ENCODE measurements at regions not wholly inside any gene's neighbourhood (a gene's known extent, or its start where the extent isn't known, plus 50 kb on each side); places are given as distances from the start of the nearest gene placed in this dataset.

GRCh38 chr2:142724186-142724585 is 153.3 kb upstream of the KYNU start:
- H3K27ac ChIP-seq (ENCODE audit: low read depth in 1 of 2, low read length in 2 of 2), result no peak overlapping the region
- no peak for TF ChIP-seq EGR1 (IDR thresholded peaks at IDR 0.05; ENCODE audit: low read depth in 2 of 2)
- no peak for TF ChIP-seq YY1 (IDR thresholded peaks at IDR 0.05)
- no peak for TF ChIP-seq ATF3 (IDR thresholded peaks at IDR 0.05)
- TF ChIP-seq HNF4G (IDR thresholded peaks at IDR 0.05), result no peak
- TF ChIP-seq FOXA1 (IDR thresholded peaks at IDR 0.05), result no peak
- TF ChIP-seq RXRA (IDR thresholded peaks at IDR 0.05), result no peak
- no peak for TF ChIP-seq FOXA2 (IDR thresholded peaks at IDR 0.05)
- TF ChIP-seq, protein P1, sequence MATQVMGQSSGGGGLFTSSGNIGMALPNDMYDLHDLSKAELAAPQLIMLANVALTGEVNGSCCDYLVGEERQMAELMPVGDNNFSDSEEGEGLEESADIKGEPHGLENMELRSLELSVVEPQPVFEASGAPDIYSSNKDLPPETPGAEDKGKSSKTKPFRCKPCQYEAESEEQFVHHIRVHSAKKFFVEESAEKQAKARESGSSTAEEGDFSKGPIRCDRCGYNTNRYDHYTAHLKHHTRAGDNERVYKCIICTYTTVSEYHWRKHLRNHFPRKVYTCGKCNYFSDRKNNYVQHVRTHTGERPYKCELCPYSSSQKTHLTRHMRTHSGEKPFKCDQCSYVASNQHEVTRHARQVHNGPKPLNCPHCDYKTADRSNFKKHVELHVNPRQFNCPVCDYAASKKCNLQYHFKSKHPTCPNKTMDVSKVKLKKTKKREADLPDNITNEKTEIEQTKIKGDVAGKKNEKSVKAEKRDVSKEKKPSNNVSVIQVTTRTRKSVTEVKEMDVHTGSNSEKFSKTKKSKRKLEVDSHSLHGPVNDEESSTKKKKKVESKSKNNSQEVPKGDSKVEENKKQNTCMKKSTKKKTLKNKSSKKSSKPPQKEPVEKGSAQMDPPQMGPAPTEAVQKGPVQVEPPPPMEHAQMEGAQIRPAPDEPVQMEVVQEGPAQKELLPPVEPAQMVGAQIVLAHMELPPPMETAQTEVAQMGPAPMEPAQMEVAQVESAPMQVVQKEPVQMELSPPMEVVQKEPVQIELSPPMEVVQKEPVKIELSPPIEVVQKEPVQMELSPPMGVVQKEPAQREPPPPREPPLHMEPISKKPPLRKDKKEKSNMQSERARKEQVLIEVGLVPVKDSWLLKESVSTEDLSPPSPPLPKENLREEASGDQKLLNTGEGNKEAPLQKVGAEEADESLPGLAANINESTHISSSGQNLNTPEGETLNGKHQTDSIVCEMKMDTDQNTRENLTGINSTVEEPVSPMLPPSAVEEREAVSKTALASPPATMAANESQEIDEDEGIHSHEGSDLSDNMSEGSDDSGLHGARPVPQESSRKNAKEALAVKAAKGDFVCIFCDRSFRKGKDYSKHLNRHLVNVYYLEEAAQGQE (IDR thresholded peaks at IDR 0.05), result no peak
- no peak for TF ChIP-seq TAF1 (conservative IDR thresholded peaks at IDR 0.05)
- TF ChIP-seq NR2F2 (IDR thresholded peaks at IDR 0.05), result no peak
- no peak for TF ChIP-seq GABPA (IDR thresholded peaks at IDR 0.05 in 1 of 2, conservative IDR thresholded peaks at IDR 0.05 in 1 of 2)
- TF ChIP-seq JUND (IDR thresholded peaks at IDR 0.05), result no peak
- TF ChIP-seq HNF4A (conservative IDR thresholded peaks at IDR 0.05), result no peak

DNA sequence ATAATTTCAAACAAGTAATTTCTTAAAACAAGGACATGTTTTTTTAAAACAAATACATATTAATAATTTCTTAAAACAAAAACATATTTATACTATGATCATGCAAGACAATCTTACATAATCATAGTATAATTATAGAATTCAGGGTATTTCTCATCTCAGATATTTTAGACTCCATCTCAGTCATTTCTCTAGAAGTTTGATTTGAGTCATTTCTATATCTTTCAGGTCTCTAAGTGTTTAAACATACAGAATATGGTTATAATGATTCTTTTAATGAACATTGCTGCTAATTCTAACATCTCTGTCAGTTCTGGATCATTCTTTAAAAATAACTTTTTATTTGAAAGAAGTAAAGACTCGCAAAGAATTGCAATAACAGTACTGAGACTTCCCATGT is 154.2 kb upstream of the KYNU start:
- H3K9ac ChIP-seq (ENCODE audit: low read depth in 1 of 2, low read length in 2 of 2), result no peak overlapping the region
- no peak overlapping the region for H3K4me3 ChIP-seq (ENCODE audit: low read depth in 1 of 3, low read length in 3 of 3)
- TF ChIP-seq YY1 (IDR thresholded peaks at IDR 0.05) (no peak), NR2F2 (IDR thresholded peaks at IDR 0.05) (no peak), HNF4A (conservative IDR thresholded peaks at IDR 0.05) (no peak), EGR1 (IDR thresholded peaks at IDR 0.05; ENCODE audit: low read depth in 2 of 2) (no peak), HNF4G (IDR thresholded peaks at IDR 0.05) (no peak), TAF1 (conservative IDR thresholded peaks at IDR 0.05) (no peak), FOXA2 (IDR thresholded peaks at IDR 0.05) (no peak), SP1 (IDR thresholded peaks at IDR 0.05) (no peak), ATF3 (IDR thresholded peaks at IDR 0.05) (no peak), GABPA (IDR thresholded peaks at IDR 0.05 in 1 of 2, conservative IDR thresholded peaks at IDR 0.05 in 1 of 2) (no peak)
- 92% methylated on average over 1 of the region's 1 CpG for WGBS
- no peaks in the 10 kb centered on the region for H3K4me1 ChIP-seq (ENCODE audit: control insufficient read depth in 4 of 4, insufficient read depth in 4 of 4, low read length in 3 of 4)
- no peak for DNase-seq (ENCODE audit: low spot score)
- no peak overlapping the region for H3K27ac ChIP-seq (ENCODE audit: low read depth in 1 of 2, low read length in 2 of 2)
- no peaks in the 10 kb centered on the region for H3K27me3 ChIP-seq (ENCODE audit: control insufficient read depth in 4 of 4, insufficient read depth in 4 of 4, low read length in 3 of 4)
- H3K36me3 ChIP-seq (ENCODE audit: control insufficient read depth in 4 of 4, insufficient read depth in 3 of 4, low read depth in 1 of 4, low read length in 3 of 4), result no peaks in the 10 kb centered on the region
- no peaks in the 10 kb centered on the region for H3K9me3 ChIP-seq (ENCODE audit: control insufficient read depth in 4 of 4, low read length in 3 of 4)

More at GRCh38 chr2:142724186-142724585, 153.3 kb upstream of the KYNU start:
- Histone ChIP-seq H3K36me3 (ENCODE audit: control insufficient read depth in 4 of 4, insufficient read depth in 3 of 4, low read depth in 1 of 4, low read length in 3 of 4) (no peaks in the 10 kb centered on the region), H3K27me3 (ENCODE audit: control insufficient read depth in 4 of 4, insufficient read depth in 4 of 4, low read length in 3 of 4) (no peaks in the 10 kb centered on the region), H3K4me3 (ENCODE audit: low read depth in 1 of 3, low read length in 3 of 3) (no peak overlapping the region), H3K9me3 (ENCODE audit: control insufficient read depth in 4 of 4, low read length in 3 of 4) (no peaks in the 10 kb centered on the region), H3K9ac (ENCODE audit: low read depth in 1 of 2, low read length in 2 of 2) (no peak overlapping the region), H3K4me1 (ENCODE audit: control insufficient read depth in 4 of 4, insufficient read depth in 4 of 4, low read length in 3 of 4) (no peaks in the 10 kb centered on the region)
- no peak for DNase-seq (ENCODE audit: low spot score)

DNA sequence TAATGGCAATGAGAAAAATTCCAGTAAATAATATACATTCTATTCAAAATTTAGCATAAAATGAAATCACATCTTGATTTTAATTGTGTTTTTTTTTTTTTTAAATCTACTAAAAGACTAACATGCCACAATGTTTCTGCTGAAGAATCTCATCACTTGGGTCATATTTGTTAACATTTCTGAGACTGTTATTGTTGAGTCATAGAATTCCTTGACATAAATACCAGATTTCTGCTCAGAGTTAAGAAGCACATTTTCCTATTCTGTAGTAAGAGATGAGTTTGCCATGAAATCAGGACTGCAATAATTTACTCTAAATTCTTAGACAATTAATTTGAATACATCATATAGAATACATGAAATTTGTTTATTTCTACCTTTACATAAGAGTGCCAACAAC is 154.9 kb upstream of the KYNU start:
- H3K9me3 ChIP-seq (ENCODE audit: control insufficient read depth in 4 of 4, low read length in 3 of 4), result no peaks in the 10 kb centered on the region
- H3K36me3 ChIP-seq (ENCODE audit: control insufficient read depth in 4 of 4, insufficient read depth in 3 of 4, low read depth in 1 of 4, low read length in 3 of 4), result no peaks in the 10 kb centered on the region
- TF ChIP-seq YY1 (IDR thresholded peaks at IDR 0.05), result no peak
- no peak for TF ChIP-seq ATF3 (IDR thresholded peaks at IDR 0.05)
- TF ChIP-seq, protein P2, sequence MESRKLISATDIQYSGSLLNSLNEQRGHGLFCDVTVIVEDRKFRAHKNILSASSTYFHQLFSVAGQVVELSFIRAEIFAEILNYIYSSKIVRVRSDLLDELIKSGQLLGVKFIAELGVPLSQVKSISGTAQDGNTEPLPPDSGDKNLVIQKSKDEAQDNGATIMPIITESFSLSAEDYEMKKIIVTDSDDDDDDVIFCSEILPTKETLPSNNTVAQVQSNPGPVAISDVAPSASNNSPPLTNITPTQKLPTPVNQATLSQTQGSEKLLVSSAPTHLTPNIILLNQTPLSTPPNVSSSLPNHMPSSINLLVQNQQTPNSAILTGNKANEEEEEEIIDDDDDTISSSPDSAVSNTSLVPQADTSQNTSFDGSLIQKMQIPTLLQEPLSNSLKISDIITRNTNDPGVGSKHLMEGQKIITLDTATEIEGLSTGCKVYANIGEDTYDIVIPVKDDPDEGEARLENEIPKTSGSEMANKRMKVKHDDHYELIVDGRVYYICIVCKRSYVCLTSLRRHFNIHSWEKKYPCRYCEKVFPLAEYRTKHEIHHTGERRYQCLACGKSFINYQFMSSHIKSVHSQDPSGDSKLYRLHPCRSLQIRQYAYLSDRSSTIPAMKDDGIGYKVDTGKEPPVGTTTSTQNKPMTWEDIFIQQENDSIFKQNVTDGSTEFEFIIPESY (IDR thresholded peaks at IDR 0.05), result no peak
- no peak for TF ChIP-seq SP1 (IDR thresholded peaks at IDR 0.05)
- H3K4me1 ChIP-seq (ENCODE audit: control insufficient read depth in 4 of 4, insufficient read depth in 4 of 4, low read length in 3 of 4), result no peaks in the 10 kb centered on the region
- H3K27me3 ChIP-seq (ENCODE audit: control insufficient read depth in 4 of 4, insufficient read depth in 4 of 4, low read length in 3 of 4), result no peaks in the 10 kb centered on the region
- H3K4me3 ChIP-seq (ENCODE audit: low read depth in 1 of 3, low read length in 3 of 3), result no peak overlapping the region
- no peak overlapping the region for H3K9ac ChIP-seq (ENCODE audit: low read depth in 1 of 2, low read length in 2 of 2)
- no peak overlapping the region for H3K27ac ChIP-seq (ENCODE audit: low read depth in 1 of 2, low read length in 2 of 2)
- no peak for DNase-seq (ENCODE audit: low spot score)
